DMS 273 treated with DMSO at 0.1 percent for 48 hours (cell line): ENCODE measurements at regions not wholly inside any gene's neighbourhood (a gene's known extent, or its start where the extent isn't known, plus 50 kb on each side); places are given as distances from the start of the nearest gene placed in this dataset.

ENCODE experiments used
- DNase-seq: peaks from one replicate; lab custom pipeline; 2025; lab: John Stamatoyannopoulos, UW

DNA sequence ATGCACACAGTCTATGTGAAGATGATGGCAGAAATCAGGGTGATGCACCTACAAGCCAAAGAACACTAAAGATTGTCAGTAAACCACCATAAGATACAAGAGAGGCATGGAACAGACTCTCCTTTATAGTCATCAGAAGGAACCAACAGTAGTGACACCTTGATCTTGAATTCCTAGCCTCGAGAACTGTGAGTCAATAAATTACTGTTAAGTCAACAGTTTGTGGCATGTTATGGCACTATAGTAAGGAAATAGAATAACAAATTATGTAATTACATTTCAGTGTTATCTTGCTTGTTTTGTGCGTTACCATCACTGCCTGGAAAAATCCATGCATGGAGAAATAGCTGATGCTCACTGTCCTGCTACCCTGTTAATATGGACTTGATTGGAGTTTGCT, 110.2 kb upstream of the LRP1B start:
- DNase-seq = no peak

DNA sequence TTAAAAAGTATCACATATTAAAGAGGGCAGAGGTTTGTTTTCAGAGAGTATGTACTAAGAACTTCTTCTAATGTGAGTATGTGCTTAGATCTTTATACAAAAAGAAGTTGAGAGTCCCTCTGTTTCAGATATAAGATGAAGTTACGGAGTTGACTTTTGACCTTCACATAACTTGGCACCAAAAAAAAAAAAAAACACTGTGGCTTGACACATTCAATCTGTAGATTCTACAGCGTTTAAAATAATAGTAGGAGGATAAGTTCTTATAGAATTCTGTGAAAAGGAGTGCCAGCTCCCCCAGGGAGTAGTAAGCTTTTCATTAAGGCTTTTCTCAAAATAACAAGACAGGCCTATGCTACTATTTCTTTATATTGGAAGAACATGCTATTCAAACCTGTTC, 105.4 kb upstream of the LRP1B start:
- no peak for DNase-seq

DNA sequence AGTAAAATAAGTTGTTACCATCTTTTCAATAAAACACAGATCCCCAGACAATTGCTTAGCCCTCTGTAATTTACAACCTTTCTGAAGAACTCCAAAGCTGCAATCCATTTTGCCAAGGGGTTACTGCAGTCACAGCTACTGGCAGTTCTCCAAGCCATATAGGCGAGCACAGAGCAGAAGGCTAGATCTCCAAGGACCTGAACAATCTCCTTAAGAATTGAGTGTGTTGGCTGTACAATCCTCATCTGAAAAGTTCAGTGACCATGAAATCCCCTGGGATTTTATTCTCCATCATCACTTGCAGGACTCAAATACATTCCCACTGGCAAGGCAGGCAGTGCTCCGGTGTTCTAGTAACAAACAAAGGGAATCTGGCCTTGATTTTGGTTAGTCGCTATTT, 103.9 kb upstream of the LRP1B start:
- DNase-seq = no peak

DNA sequence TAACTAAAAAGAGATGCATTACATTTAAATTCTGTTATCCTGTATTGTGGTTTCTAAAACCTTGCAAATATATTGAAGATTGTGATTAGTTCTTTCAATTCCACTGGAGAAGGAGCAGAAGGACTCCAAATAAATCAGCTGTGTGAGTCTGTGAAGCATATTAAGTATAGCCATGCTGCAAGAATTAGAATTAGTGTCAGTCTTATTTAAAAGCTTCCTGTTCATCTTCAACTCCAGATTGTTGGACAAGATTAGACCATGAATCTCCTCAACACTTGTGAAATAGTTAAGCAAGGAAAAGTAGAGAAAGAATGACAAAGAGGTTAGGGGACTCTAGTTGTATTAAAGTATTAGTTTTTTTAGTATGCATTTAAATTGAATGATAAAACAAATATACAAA, 92.5 kb upstream of the LRP1B start:
- DNase-seq = no peak

DNA sequence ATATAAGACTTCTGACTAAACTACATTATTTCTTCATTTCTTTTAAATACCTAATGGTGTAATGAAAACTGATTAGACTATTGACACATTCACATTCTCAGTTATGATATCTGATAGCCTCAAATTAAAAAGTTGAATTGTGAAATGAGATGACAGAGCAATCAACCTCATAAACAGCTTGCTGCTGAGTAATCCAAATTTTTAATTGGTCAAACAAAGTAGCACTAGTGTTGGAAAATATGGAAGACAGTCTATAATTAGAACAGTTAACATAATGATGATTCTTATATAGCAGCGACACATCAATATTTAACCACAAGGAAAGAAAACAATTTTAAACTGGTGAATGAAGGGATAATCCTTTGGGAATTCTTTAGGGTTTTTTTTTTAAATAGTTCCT, 91.9 kb upstream of the LRP1B start:
- DNase-seq = no peak

DNA sequence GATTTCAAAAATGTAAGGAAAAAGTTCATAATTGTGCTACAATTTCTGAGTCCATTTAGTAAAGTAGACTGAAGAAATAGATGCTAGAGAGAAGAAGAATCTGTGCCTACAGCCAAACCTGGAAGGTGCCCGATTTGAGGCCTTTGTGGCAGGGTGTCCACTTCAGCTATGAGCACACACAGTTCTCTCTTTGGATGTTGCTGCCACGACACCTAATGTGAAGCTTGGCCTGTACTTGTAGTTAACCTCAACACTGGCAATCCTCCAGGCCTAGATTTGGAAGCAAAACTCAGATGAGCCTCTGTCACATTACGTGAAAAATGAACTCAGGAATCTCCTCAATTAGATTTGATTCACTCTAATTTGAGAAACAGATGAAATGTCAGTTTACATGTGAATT, 90.1 kb upstream of the LRP1B start:
- no peak for DNase-seq

DNA sequence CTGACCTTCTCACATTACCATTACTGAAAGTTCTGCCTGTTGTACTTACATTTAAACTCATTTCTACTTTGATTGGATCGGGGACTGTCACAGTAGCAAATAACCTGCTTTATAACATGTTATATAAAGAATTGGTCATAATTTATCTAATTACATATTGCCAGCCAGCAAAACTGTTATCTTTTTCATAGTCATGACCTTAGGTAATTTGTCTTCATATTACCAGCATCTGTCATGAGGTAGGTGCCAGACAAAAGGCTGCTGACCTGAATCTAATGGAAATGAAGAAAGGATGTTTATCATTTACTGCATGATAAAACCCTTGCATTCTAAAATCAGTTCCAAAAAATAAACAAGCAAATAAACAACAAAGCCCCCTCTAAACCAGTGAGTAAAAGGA, 89.4 kb upstream of the LRP1B start:
- DNase-seq = no peak

DNA sequence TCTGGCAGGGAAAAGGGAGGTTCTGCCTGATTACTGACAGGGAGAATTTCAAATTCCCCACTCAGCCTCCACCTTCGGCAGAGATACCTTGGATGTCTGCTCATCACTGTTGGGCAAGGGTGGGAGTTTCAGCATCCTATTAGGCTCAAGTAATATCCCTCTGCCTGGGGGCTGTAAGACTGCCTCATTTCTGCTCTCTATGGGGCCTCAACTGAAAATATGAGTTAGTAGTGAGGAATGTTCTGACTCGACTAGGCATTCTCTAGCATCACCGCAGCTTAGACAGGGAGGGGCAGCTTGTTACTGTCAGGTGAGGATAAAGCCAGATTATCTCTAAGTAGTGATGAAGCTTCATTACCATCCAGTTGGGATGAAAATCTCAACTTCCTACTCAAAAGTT, 87.7 kb upstream of the LRP1B start:
- DNase-seq = no peak

DNA sequence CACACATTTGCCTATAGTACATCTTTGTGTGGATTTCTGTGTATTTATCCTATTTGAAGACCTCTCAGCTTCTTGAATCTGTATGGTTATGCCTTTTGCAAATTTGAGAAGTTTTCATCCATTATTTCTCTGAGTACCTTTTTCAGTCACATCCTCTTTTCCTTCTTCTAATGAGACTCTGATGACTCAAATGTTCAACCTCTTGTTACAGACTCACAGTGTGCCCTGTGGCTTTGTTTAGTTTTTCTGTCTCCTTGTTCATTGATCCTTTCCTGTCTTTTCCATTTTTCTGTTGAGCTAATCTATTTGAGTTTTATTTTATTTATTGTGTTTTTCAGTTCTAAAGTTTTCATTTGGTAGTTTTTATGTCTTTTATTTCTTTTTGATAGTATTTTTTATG, 87.0 kb upstream of the LRP1B start:
- DNase-seq = no peak

DNA sequence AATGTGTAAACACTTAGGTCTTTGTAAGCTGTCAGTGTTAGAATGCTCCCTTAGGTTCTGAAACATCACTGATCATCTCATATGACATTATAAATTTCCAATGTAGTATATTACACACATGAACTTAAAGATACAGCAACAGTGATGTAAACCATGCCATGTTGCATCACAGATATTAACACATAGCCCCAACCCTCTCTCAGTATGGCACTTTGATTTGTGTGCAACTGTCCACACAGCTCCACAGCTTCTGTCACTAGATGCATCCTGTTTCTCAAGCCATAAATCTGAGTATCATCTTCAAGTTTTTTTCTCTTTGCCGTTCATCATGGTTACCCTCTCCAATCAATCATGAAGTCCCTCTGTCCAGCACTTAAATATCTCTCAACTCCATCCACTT, 69.2 kb upstream of the LRP1B start:
- DNase-seq = no peak

DNA sequence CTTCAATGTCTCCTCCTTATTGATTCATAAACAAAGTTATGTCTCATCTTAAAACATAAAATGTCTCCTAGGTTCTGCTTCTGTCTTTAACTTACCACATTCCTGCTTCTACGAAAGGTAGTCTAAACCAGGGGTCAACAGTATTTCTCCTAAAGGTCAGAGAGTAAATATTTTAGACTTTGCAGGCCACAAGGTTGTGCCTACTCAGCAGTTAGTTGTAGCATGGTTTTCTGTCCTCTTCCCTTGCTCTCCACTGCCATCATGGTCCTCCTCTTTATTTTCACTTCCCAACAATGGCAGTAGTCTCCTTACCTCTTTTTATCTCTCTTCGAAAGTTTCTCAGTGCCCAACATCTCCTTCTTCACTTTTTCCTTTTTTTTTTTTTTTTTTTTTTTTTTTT, 68.3 kb upstream of the LRP1B start:
- no peak for DNase-seq

DNA sequence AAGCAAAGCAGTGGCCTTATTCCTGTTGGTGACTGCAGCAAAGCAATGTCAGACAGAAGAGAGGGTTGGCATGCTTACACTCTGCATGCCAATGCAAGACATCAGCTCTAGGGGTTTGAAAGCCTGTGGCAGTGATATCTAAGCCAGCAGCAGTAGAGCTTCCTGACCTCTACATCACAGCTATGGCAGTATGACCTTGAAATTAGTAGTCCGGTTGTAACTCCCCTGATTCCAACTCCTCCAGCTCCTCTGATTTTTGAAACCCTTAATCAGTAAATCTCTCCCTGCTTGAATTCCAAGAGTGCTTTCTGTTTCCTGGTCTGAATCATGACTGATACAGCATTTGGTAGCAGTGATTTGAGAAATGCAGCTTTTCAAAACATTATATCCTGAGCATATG, 60.0 kb upstream of the LRP1B start:
- DNase-seq = no peak

DNA sequence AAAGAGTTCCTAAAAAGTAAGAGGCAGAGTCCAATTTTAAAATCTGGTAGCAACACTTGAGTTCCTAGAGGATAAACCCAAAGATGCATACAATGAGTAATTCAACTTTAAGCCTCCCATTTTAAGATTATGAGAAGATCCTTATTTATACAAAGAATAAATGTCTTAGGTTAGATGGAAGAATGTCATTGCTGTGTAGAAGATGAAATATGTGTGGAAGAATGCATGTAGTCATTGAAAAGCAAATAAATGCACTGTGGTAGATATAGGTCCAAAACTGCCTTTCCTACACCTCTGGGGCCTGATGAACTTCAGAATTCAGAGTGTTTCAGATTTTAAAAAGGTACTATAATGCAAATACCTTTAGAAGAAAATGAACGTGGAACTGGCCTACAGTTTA, 58.7 kb upstream of the LRP1B start:
- no peak for DNase-seq

DNA sequence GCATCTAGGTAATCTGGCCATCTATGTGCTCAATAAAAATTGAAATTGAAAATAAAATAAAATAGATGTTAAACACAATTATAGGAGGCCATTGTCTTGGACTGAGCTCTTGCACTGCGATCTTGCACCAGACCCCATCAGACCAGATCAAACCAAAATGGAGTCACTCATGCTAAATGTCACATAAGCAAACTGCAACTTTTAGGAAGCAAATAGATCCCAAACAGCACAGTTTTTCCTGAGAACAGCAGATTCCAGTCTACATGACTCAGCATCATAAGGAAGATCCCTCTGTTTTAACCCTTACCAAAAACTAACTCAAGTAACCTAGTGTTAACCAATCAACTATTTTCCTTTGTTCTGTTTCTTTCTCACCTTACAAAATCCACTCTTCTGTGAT, 57.7 kb upstream of the LRP1B start:
- DNase-seq = no peak

DNA sequence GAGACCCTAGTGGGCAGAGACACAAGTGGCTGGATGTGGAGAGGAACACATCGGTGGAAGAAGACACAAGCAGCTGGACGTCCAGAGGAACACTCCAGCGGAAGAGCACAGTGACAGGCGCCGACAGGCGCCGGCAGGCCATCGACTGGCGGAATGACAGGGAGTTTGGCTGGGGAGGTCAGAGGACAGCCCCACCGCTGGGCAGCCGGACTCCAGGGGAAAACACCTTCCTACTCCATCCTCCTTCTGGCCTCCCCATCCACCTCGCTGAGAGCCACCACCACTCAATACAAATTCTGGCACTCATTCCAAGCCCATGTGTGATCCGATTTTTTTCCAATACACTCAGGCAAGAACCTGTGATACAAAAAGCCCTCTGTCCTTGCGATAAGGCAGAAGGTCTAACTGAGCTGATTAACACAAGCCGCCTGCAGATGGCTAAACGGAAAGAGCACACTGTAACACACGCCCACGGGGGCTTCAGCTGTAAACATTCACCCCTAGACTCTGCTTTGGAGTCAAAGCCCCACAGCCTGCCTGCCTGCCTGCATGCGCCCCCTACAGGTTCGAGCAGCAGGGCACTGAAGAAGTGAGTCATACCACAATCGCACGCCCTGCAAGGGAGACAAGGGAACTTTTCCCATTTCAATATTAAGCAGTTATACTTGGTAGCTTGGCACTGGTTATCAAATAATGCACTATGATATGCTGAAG, 50.2 kb upstream of the LRP1B start:
- DNase-seq = peak; percentile 24
